ENCODE measurements at regions not wholly inside any gene's neighbourhood (a gene's known extent, or its start where the extent isn't known, plus 50 kb on each side); places are given as distances from the start of the nearest gene placed in this dataset.
"Not testable (repeated sequence)": the region's sequence is repeated elsewhere in the genome, so short reads cannot be mapped to it uniquely, and the experiment has no call there.

- no peak for DNase-seq
Measured at GRCh38 chr14:101616202-101616601, 54.9 kb downstream of the DIO3 start.

GRCh38 chr14:101619484-101619883 is 58.2 kb downstream of the DIO3 start:
- DNase-seq, result no peak

- DNase-seq, result no peak
Measured at GRCh38 chr14:101620031-101620788, 58.9 kb downstream of the DIO3 start.

GRCh38 chr14:101620821-101621785 is 59.8 kb downstream of the DIO3 start:
- no peak for DNase-seq

- no peak for DNase-seq
Measured at GRCh38 chr14:101622251-101623076, 61.2 kb downstream of the DIO3 start.

GRCh38 chr14:101623077-101623372 is 61.7 kb downstream of the DIO3 start:
- DNase-seq, result no peak

- no peak for DNase-seq
Measured at GRCh38 chr14:101623685-101624444, 62.6 kb downstream of the DIO3 start.

- no peak for DNase-seq
Measured at GRCh38 chr14:101624536-101624935, 63.2 kb downstream of the DIO3 start.

GRCh38 chr14:101625336-101626097 is 64.2 kb downstream of the DIO3 start:
- DNase-seq, result no peak

GRCh38 chr14:101626331-101626730 is 65.0 kb downstream of the DIO3 start:
- DNase-seq, result no peak

- DNase-seq, result no peak
Measured at GRCh38 chr14:101627915-101628262, 66.6 kb downstream of the DIO3 start.

GRCh38 chr14:101628471-101628966 is 67.2 kb downstream of the DIO3 start:
- DNase-seq, result peak; percentile 61

GRCh38 chr14:101628975-101629374 is 67.7 kb downstream of the DIO3 start:
- no peak for DNase-seq

GRCh38 chr14:101630056-101630965 is 69.0 kb downstream of the DIO3 start:
- no peak for DNase-seq

- no peak for DNase-seq
Measured at GRCh38 chr14:101631199-101631598, 69.9 kb downstream of the DIO3 start.

- not testable (repeated sequence) for DNase-seq
Measured at GRCh38 chr14:101631970-101632369, 70.7 kb downstream of the DIO3 start.

- DNase-seq, result no peak
Measured at GRCh38 chr14:101632520-101632919, 71.2 kb downstream of the DIO3 start.

GRCh38 chr14:101633276-101633675 is 72.0 kb downstream of the DIO3 start:
- no peak for DNase-seq

GRCh38 chr14:101634202-101634849 is 73.0 kb downstream of the DIO3 start:
- DNase-seq, result no peak

Data from NCI-H2107 (cell line).